Progenitor cell of endocrine pancreas (in vitro differentiated cells): ENCODE measurements at regions not wholly inside any gene's neighbourhood (a gene's known extent, or its start where the extent isn't known, plus 50 kb on each side); places are given as distances from the start of the nearest gene placed in this dataset.

Source experiments
- DNase-seq: peaks from one replicate; pipeline ENCODE4 v3.0.0; 2021; ENCODE audit warnings: low spot score; ENCODE audit not compliant: unreplicated experiment
- H3K27ac Mint-ChIP-seq: 2 replicates; pipeline ENCODE4 v1.8.0; 2021; ENCODE audit warnings: mild to moderate bottlenecking, moderate library complexity, mixed read lengths
- H3K27me3 Mint-ChIP-seq: 2 replicates; pipeline ENCODE4 v1.8.0; 2021; ENCODE audit warnings: mixed read lengths
- H3K36me3 Mint-ChIP-seq: 2 replicates; pipeline ENCODE4 v1.8.0; 2022; ENCODE audit warnings: mixed read lengths; ENCODE audit not compliant: insufficient read depth
- H3K4me1 Mint-ChIP-seq: 2 replicates; pipeline ENCODE4 v1.8.0; 2021; ENCODE audit warnings: low read depth, mixed read lengths
- H3K4me3 Mint-ChIP-seq: 2 replicates; pipeline ENCODE4 v1.8.0; 2021; ENCODE audit warnings: low read depth, mild to moderate bottlenecking, moderate library complexity, mixed read lengths
- H3K9me3 Mint-ChIP-seq: 2 replicates; pipeline ENCODE4 v1.8.0; 2021; ENCODE audit warnings: low read depth, mixed read lengths
- TF ChIP-seq, protein P1 (sequence below): fragments of 200-600 bp; sonication (generic); IDR thresholded peaks from one replicate; pipeline ENCODE4 v1.5.0; 2021; ENCODE audit warnings: antibody characterized with exemption, mild to moderate bottlenecking; ENCODE audit not compliant: unreplicated experiment

DNA sequence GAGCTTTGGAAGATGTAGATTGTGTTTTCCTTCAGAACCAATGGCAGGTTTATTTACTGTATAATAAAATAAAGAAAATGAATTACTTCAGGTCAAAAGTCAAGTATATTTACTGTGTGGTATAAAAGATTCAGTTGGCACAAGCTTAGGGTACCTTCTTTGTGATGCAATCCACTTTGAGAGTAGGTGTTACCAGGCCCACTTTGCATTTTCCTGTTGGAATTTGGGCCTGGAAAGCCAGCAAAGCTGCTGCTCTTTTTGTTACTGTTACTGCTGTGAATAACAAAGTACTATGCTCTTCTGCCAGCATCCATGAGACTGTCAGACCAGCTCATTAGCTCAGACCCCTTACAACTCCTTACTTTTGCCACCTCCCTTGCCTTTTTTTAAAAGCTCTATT lies 649.0 kb upstream of the SEL1L start:
- no peak overlapping the region for H3K27ac Mint-ChIP-seq
- no peak overlapping the region for H3K4me3 Mint-ChIP-seq
- no peaks in the 10 kb centered on the region for H3K4me1 Mint-ChIP-seq
- no peak for DNase-seq
- no peaks in the 10 kb centered on the region for H3K27me3 Mint-ChIP-seq
- peaks cover 17% of the 10 kb centered on the region for H3K9me3 Mint-ChIP-seq
- no peaks in the 10 kb centered on the region for H3K36me3 Mint-ChIP-seq
- TF ChIP-seq, protein P1, sequence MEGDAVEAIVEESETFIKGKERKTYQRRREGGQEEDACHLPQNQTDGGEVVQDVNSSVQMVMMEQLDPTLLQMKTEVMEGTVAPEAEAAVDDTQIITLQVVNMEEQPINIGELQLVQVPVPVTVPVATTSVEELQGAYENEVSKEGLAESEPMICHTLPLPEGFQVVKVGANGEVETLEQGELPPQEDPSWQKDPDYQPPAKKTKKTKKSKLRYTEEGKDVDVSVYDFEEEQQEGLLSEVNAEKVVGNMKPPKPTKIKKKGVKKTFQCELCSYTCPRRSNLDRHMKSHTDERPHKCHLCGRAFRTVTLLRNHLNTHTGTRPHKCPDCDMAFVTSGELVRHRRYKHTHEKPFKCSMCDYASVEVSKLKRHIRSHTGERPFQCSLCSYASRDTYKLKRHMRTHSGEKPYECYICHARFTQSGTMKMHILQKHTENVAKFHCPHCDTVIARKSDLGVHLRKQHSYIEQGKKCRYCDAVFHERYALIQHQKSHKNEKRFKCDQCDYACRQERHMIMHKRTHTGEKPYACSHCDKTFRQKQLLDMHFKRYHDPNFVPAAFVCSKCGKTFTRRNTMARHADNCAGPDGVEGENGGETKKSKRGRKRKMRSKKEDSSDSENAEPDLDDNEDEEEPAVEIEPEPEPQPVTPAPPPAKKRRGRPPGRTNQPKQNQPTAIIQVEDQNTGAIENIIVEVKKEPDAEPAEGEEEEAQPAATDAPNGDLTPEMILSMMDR, result no peak

DNA sequence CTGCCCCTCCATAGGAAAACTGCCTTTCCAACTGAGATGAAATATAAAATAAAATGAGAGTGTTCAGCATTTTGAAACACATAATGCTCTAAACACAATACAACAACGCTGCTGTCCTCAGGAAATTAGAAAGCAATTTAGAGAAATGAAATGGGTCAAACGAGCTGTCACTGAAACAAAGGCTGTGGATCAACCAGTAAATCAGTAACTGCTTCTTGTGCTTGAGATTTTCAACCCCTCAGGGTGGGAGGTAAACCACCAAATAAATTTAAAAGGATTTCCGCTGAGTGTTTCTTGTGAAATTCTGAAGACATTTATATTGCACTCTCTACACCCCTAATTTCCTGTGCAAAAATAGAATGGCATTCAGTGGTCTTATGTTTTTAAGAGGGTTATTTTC lies 657.1 kb upstream of the SEL1L start:
- Mint-ChIP-seq H3K36me3 (no peaks in the 10 kb centered on the region), H3K9me3 (peaks cover 5% of the 10 kb centered on the region), H3K4me1 (peaks cover 13% of the 10 kb centered on the region), H3K27me3 (no peaks in the 10 kb centered on the region), H3K27ac (no peak overlapping the region), H3K4me3 (no peak overlapping the region)
- TF ChIP-seq, protein P1, result no peak
- DNase-seq, result no peak

DNA sequence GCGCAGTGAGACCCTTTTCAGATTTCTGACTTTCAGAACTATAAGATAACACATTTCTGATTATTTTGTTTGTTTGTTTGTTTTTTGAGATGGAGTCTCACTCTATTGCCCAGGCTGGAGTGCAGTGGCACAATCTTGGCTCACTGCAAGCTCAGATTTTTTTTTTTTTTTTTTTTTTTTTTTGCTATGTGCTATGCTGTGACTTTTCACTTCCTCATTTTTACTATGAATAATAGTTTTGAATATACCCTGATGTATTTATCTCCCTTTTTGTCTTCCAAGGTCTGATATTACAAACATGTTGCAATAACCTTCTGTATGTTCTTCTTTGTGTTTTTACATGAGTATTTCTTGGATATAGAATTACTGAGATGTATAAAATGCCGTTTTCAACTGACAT lies 658.7 kb upstream of the SEL1L start:
- DNase-seq, result no peak
- no peaks in the 10 kb centered on the region for H3K36me3 Mint-ChIP-seq
- H3K27me3 Mint-ChIP-seq, result no peaks in the 10 kb centered on the region
- H3K4me3 Mint-ChIP-seq, result no peak overlapping the region
- TF ChIP-seq, protein P1, result no peak
- H3K9me3 Mint-ChIP-seq, result no peaks in the 10 kb centered on the region
- no peak overlapping the region for H3K27ac Mint-ChIP-seq
- peaks cover 13% of the 10 kb centered on the region for H3K4me1 Mint-ChIP-seq

DNA sequence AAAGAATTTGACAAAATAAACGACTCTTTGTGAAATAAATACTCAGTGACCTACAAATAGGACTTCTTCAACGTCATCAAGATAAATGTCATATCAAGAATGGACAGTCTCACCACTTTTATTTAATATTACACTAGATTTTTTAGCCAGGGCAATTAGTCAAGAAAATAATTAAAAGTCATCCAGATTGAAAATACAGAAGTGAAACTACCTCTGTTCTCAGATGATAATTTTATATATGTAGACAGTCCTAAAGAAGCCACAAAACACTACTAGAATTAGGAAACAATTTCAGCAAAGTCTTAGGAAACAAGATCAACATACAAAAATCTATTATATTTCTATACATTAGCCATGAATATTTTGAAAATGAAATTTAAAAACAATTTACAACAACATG lies 689.6 kb upstream of the SEL1L start:
- Mint-ChIP-seq H3K4me3 (no peak overlapping the region), H3K9me3 (peaks cover 2% of the 10 kb centered on the region), H3K36me3 (no peaks in the 10 kb centered on the region), H3K27ac (no peak overlapping the region), H3K27me3 (peaks cover 5% of the 10 kb centered on the region), H3K4me1 (peaks cover 3% of the 10 kb centered on the region)
- DNase-seq, result no peak
- TF ChIP-seq, protein P1, result no peak

DNA sequence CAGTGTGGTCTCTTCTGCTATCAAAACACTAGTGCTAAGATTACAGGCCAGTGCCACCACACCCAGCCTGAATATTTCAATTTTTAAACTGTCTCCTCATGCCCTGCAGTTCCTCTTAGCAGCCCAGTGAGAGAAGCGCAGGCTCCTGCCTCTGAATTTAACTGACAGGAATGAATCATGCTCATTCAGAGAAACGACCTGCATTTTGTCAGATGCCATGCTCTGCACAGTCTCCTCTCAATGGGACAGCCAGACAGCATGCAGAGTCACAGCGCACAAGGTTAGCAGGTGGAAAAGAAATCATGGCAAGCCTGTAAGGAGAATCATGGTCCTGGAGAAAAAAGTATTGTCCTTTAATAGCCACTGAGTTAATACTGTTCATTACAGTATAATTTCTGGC lies 691.0 kb upstream of the SEL1L start:
- DNase-seq, result no peak
- no peaks in the 10 kb centered on the region for H3K36me3 Mint-ChIP-seq
- no peak overlapping the region for H3K4me3 Mint-ChIP-seq
- peaks cover 2% of the 10 kb centered on the region for H3K4me1 Mint-ChIP-seq
- peaks cover 5% of the 10 kb centered on the region for H3K27me3 Mint-ChIP-seq
- H3K27ac Mint-ChIP-seq, result no peak overlapping the region
- peaks cover 2% of the 10 kb centered on the region for H3K9me3 Mint-ChIP-seq
- TF ChIP-seq, protein P1, result no peak
